ENCODE measurements at regions not wholly inside any gene's neighbourhood (a gene's known extent, or its start where the extent isn't known, plus 50 kb on each side); places are given as distances from the start of the nearest gene placed in this dataset.

- Histone ChIP-seq H3K36me3 (ENCODE audit: insufficient read depth, low read length) (no peaks in the 10 kb centered on the region), H3K9me2 (ENCODE audit: low read depth, low read length) (no peaks in the 10 kb centered on the region), H3K9me3 (ENCODE audit: low read length) (no peaks in the 10 kb centered on the region), H3K79me2 (ENCODE audit: insufficient read depth, low read length) (no peaks in the 10 kb centered on the region), H3K4me3 (ENCODE audit: low read depth, low read length, poor library complexity, severe bottlenecking) (no peak overlapping the region), H3K4me1 (ENCODE audit: insufficient read depth, low read length, severe bottlenecking) (no peaks in the 10 kb centered on the region), H3K27ac (ENCODE audit: low read depth, low read length, poor library complexity, severe bottlenecking) (no peak overlapping the region), H2AFZ (ENCODE audit: low read length) (no peak overlapping the region), H3K4me2 (ENCODE audit: low read length) (no peak overlapping the region), H4K20me1 (ENCODE audit: insufficient read depth, low read length) (no peaks in the 10 kb centered on the region), H3K9ac (ENCODE audit: low read length) (no peak overlapping the region), H3K27me3 (ENCODE audit: insufficient read depth, low read length) (no peaks in the 10 kb centered on the region), H3F3A (ENCODE audit: insufficient read depth, low read length) (no peaks in the 10 kb centered on the region)
- TF ChIP-seq CTCF (IDR thresholded peaks at IDR 0.05; ENCODE audit: low read length): no peak
These were observed 520.9 kb upstream of the PKN2 start for GRCh38 chr1:88163187-88163586.

GRCh38 chr1:88168126-88168525, 515.9 kb upstream of the PKN2 start:
- H3K4me2 ChIP-seq (ENCODE audit: low read length): no peak overlapping the region
- H3F3A ChIP-seq (ENCODE audit: insufficient read depth, low read length): no peaks in the 10 kb centered on the region
- H3K27me3 ChIP-seq (ENCODE audit: insufficient read depth, low read length): no peaks in the 10 kb centered on the region
- H3K4me3 ChIP-seq (ENCODE audit: low read depth, low read length, poor library complexity, severe bottlenecking): no peak overlapping the region
- no peaks in the 10 kb centered on the region for H3K36me3 ChIP-seq (ENCODE audit: insufficient read depth, low read length)
- no peak overlapping the region for H3K27ac ChIP-seq (ENCODE audit: low read depth, low read length, poor library complexity, severe bottlenecking)
- no peaks in the 10 kb centered on the region for H3K9me2 ChIP-seq (ENCODE audit: low read depth, low read length)
- TF ChIP-seq CTCF (IDR thresholded peaks at IDR 0.05; ENCODE audit: low read length) (no peak), EZH2 (IDR thresholded peaks at IDR 0.05; ENCODE audit: borderline replicate concordance, low read length) (no peak)
- H3K9me3 ChIP-seq (ENCODE audit: low read length): no peaks in the 10 kb centered on the region
- H2AFZ ChIP-seq (ENCODE audit: low read length): no peak overlapping the region
- no peak overlapping the region for H3K9ac ChIP-seq (ENCODE audit: low read length)
- no peaks in the 10 kb centered on the region for H3K79me2 ChIP-seq (ENCODE audit: insufficient read depth, low read length)
- H3K4me1 ChIP-seq (ENCODE audit: insufficient read depth, low read length, severe bottlenecking): no peaks in the 10 kb centered on the region
- H4K20me1 ChIP-seq (ENCODE audit: insufficient read depth, low read length): no peaks in the 10 kb centered on the region

GRCh38 chr1:88169139-88169538, 514.9 kb upstream of the PKN2 start:
- H3K9ac ChIP-seq (ENCODE audit: low read length): no peak overlapping the region
- H3K4me2 ChIP-seq (ENCODE audit: low read length): no peak overlapping the region
- H3K9me2 ChIP-seq (ENCODE audit: low read depth, low read length): no peaks in the 10 kb centered on the region
- H3K9me3 ChIP-seq (ENCODE audit: low read length): no peaks in the 10 kb centered on the region
- H3K4me1 ChIP-seq (ENCODE audit: insufficient read depth, low read length, severe bottlenecking): no peaks in the 10 kb centered on the region
- no peaks in the 10 kb centered on the region for H3K36me3 ChIP-seq (ENCODE audit: insufficient read depth, low read length)
- no peaks in the 10 kb centered on the region for H4K20me1 ChIP-seq (ENCODE audit: insufficient read depth, low read length)
- H3K27ac ChIP-seq (ENCODE audit: low read depth, low read length, poor library complexity, severe bottlenecking): no peak overlapping the region
- H3K79me2 ChIP-seq (ENCODE audit: insufficient read depth, low read length): no peaks in the 10 kb centered on the region
- no peak overlapping the region for H3K4me3 ChIP-seq (ENCODE audit: low read depth, low read length, poor library complexity, severe bottlenecking)
- no peaks in the 10 kb centered on the region for H3K27me3 ChIP-seq (ENCODE audit: insufficient read depth, low read length)
- no peak overlapping the region for H2AFZ ChIP-seq (ENCODE audit: low read length)
- H3F3A ChIP-seq (ENCODE audit: insufficient read depth, low read length): no peaks in the 10 kb centered on the region
- TF ChIP-seq EZH2 (IDR thresholded peaks at IDR 0.05; ENCODE audit: borderline replicate concordance, low read length) (no peak), CTCF (IDR thresholded peaks at IDR 0.05; ENCODE audit: low read length) (no peak)

Measured in OCI-LY1 (cell line).